SK-N-MC (cell line): ENCODE measurements at regions not wholly inside any gene's neighbourhood (a gene's known extent, or its start where the extent isn't known, plus 50 kb on each side); places are given as distances from the start of the nearest gene placed in this dataset.

Experiments
- EZH2 ChIP-seq: fragments of 200-600 bp; sonication (generic); IDR thresholded peaks from one replicate; pipeline ENCODE4 v1.6.1; 2017; ENCODE audit warnings: antibody characterized with exemption
- FOXP2 ChIP-seq: optimal IDR thresholded peaks from 2 replicates; pipeline ENCODE3; 2011; ENCODE audit warnings: mild to moderate bottlenecking, moderate library complexity; ENCODE audit not compliant: insufficient read depth; ENCODE audit errors: extremely low read length, control extremely low read depth
- POLR2AphosphoS5 ChIP-seq: IDR thresholded peaks from 2 replicates; pipeline ENCODE4 v1.6.1; 2012; ENCODE audit warnings: mild to moderate bottlenecking, low read depth, low read length, borderline replicate concordance

GRCh38 chr18:72171596-72171995 lies 372.5 kb downstream of the CBLN2 start:
- no peak for TF ChIP-seq EZH2
- TF ChIP-seq POLR2AphosphoS5 = no peak
- TF ChIP-seq FOXP2 = no peak
